Stimulated activated CD4-positive, alpha-beta T cell treated with anti-CD3 and anti-CD28 coated beads, Interleukin-12 subunit alpha, Interleukin-12 subunit beta, amount 100 ng/mL, for 4 hours (primary cell): ENCODE measurements at regions not wholly inside any gene's neighbourhood (a gene's known extent, or its start where the extent isn't known, plus 50 kb on each side); places are given as distances from the start of the nearest gene placed in this dataset.
"Not testable (repeated sequence)": the region's sequence is repeated elsewhere in the genome, so short reads cannot be mapped to it uniquely, and the experiment has no call there.

Experiments used
- DNase-seq: peaks from one replicate; pipeline ENCODE4 v3.0.0-alpha.2; 2020

GRCh38 chr3:124142389-124142970 lies 150.6 kb upstream of the ROPN1 start:
- DNase-seq, result no peak

GRCh38 chr3:124143047-124143446 lies 151.1 kb upstream of the ROPN1 start:
- no peak for DNase-seq

GRCh38 chr3:124144035-124144814 lies 152.3 kb upstream of the ROPN1 start:
- DNase-seq, result no peak

GRCh38 chr3:124147429-124147828 lies 155.5 kb upstream of the ROPN1 start:
- DNase-seq, result no peak

GRCh38 chr3:124147946-124148345 lies 156.0 kb upstream of the ROPN1 start:
- no peak for DNase-seq

- DNase-seq, result no peak
These were observed 157.2 kb upstream of the ROPN1 start for GRCh38 chr3:124149081-124149480.

- DNase-seq, result no peak
These were observed 157.8 kb upstream of the ROPN1 start for GRCh38 chr3:124149771-124150170.

- not testable (repeated sequence) for DNase-seq
These were observed 161.0 kb upstream of the ROPN1 start for GRCh38 chr3:124152891-124153290.

GRCh38 chr3:124156866-124157712 lies 165.2 kb upstream of the ROPN1 start:
- DNase-seq, result no peak

GRCh38 chr3:124157748-124158147 lies 165.8 kb upstream of the ROPN1 start:
- DNase-seq, result no peak

GRCh38 chr3:124158168-124158881 lies 166.4 kb upstream of the ROPN1 start:
- no peak for DNase-seq

- no peak for DNase-seq
These were observed 169.5 kb upstream of the ROPN1 start for GRCh38 chr3:124161448-124161847.

- no peak for DNase-seq
These were observed 171.8 kb upstream of the ROPN1 start for GRCh38 chr3:124163689-124164088.

- no peak for DNase-seq
These were observed 176.3 kb upstream of the ROPN1 start for GRCh38 chr3:124168271-124168670.

- no peak for DNase-seq
These were observed 180.4 kb upstream of the ROPN1 start for GRCh38 chr3:124172283-124172682.

- DNase-seq, result no peak
These were observed 180.9 kb upstream of the ROPN1 start for GRCh38 chr3:124172816-124173215.

- no peak for DNase-seq
These were observed 182.6 kb upstream of the ROPN1 start for GRCh38 chr3:124174476-124174875.

GRCh38 chr3:124174910-124175874 lies 183.3 kb upstream of the ROPN1 start:
- DNase-seq, result no peak

GRCh38 chr3:124177071-124177470 lies 185.1 kb upstream of the ROPN1 start:
- no peak for DNase-seq

GRCh38 chr3:124178531-124178930 lies 186.6 kb upstream of the ROPN1 start:
- DNase-seq, result no peak

- DNase-seq, result no peak
These were observed 208.5 kb upstream of the ROPN1 start for GRCh38 chr3:124200407-124200806.

GRCh38 chr3:124201226-124201625 lies 209.3 kb upstream of the ROPN1 start:
- DNase-seq, result no peak
